ENCODE measurements at regions not wholly inside any gene's neighbourhood (a gene's known extent, or its start where the extent isn't known, plus 50 kb on each side); places are given as distances from the start of the nearest gene placed in this dataset.

DNA sequence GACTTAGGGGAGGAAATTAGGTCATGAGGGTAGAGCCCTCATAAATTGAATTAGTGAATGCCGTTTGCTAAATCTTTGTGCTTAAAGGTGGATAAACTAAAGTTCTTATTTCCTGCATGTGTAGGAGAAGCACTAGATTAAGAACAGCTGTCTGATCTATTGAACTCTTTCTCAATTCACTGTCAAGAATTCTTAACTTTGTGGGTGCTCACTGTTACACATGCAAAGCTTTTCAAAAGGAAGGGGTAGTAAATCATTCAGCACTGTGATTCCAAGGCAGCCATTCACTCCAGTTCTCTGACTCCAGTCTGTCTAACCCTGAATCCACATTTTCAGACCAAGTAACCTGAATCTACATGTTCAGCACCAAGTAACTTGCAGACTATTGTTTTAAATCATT, 1520.1 kb downstream of the PCDH18 start:
- DNase-seq (no peak), ATAC-seq (ENCODE audit: low read depth) (no peak)
- Histone ChIP-seq H3K27ac (ENCODE audit: low read length in 2 of 2) (no peak overlapping the region), H3K9me3 (ENCODE audit: control extremely low read depth in 1 of 3, control insufficient read depth in 2 of 3, insufficient read depth in 1 of 3, low read length in 2 of 3) (peaks cover 0 to 13% (median 0%) of the 10 kb centered on the region in 3 donors), H3K79me2 (ENCODE audit: control insufficient read depth, insufficient read depth, low read length) (no peaks in the 10 kb centered on the region), H2AFZ (ENCODE audit: insufficient read depth, low read depth, low read length, poor library complexity, severe bottlenecking) (no peak overlapping the region), H3K4me2 (replicated peaks; ENCODE audit: low read depth, low read length, poor library complexity, severe bottlenecking) (no peak overlapping the region), H3K4me3 (ENCODE audit: control extremely low read depth in 1 of 5, extremely low read depth in 1 of 5, insufficient read depth in 1 of 5, low read depth in 2 of 5, low read length in 4 of 5) (no peak overlapping the region), H3K4me1 (ENCODE audit: control insufficient read depth in 2 of 2, insufficient read depth in 2 of 2, low read length in 2 of 2) (no peaks in the 10 kb centered on the region), H3K9ac (ENCODE audit: low read length) (no peak overlapping the region), H3K27me3 (replicated peaks in 1 of 4; ENCODE audit: control extremely low read depth in 1 of 4, control insufficient read depth in 3 of 4, insufficient read depth in 4 of 4, low read length in 3 of 4) (no peaks in the 10 kb centered on the region), H3K36me3 (replicated peaks in 1 of 2; ENCODE audit: control extremely low read depth in 1 of 2, control insufficient read depth in 1 of 2, extremely low read depth in 1 of 2, insufficient read depth in 2 of 2, low read length in 1 of 2) (no peaks in the 10 kb centered on the region), H4K20me1 (ENCODE audit: control insufficient read depth, insufficient read depth, low read length, poor library complexity, severe bottlenecking) (no peaks in the 10 kb centered on the region)
- POLR2A ChIA-PET, result no interaction called here
- WGBS (ENCODE audit: insufficient coverage), result 80% methylated on average over 1 of the region's 1 CpG
- intact Hi-C loops (cut with micrococcal nuclease), result no loop called here
- H3K27ac Mint-ChIP-seq, result no peak overlapping the region
- no peaks in the 10 kb centered on the region for H3K27me3 Mint-ChIP-seq
- CTCF ChIA-PET, result no interaction called here
- H3K9me3 Mint-ChIP-seq (ENCODE audit: insufficient read depth), result no peaks in the 10 kb centered on the region
- H3K4me1 Mint-ChIP-seq, result no peaks in the 10 kb centered on the region
- TF ChIP-seq, protein P1, sequence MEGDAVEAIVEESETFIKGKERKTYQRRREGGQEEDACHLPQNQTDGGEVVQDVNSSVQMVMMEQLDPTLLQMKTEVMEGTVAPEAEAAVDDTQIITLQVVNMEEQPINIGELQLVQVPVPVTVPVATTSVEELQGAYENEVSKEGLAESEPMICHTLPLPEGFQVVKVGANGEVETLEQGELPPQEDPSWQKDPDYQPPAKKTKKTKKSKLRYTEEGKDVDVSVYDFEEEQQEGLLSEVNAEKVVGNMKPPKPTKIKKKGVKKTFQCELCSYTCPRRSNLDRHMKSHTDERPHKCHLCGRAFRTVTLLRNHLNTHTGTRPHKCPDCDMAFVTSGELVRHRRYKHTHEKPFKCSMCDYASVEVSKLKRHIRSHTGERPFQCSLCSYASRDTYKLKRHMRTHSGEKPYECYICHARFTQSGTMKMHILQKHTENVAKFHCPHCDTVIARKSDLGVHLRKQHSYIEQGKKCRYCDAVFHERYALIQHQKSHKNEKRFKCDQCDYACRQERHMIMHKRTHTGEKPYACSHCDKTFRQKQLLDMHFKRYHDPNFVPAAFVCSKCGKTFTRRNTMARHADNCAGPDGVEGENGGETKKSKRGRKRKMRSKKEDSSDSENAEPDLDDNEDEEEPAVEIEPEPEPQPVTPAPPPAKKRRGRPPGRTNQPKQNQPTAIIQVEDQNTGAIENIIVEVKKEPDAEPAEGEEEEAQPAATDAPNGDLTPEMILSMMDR (IDR thresholded peaks at IDR 0.05), result no peak
- TF ChIP-seq EZH2 (IDR thresholded peaks at IDR 0.05; ENCODE audit: borderline replicate concordance, insufficient read depth, low read depth, low read length, poor library complexity, severe bottlenecking), result no peak
- no peak overlapping the region for H3K4me3 Mint-ChIP-seq

DNA sequence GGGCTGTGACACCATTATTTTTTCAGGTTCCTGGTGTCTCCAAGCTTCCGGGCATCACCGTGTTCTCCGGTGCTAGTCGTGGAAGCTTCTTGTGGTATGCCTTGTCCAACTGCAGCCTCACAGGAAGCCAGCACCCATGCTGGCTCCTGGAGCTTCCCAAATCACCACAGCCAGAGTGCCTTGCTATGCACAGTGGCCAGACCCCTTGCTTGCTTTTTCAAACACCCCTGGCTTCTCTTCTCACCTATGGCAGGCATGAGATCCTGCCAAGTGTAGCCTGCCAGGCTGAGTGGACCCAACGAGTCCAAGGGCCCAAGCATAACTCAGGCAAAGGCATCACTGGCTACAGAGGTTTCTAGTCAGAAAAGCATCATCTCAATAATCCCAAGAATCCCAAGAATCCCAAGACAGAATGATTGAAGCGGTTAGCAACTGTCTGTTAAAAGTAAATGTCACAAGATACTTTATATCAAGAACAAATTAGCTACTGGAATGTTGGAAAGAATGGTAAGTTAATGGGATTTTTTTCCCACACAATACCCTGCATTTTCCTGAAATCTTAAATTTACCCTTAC, 1522.9 kb downstream of the PCDH18 start:
- H3K9me3 Mint-ChIP-seq (ENCODE audit: insufficient read depth), result no peaks in the 10 kb centered on the region

More for the DNA sequence above, 1522.9 kb downstream of the PCDH18 start:
- Histone ChIP-seq H4K20me1 (ENCODE audit: control insufficient read depth, insufficient read depth, low read length, poor library complexity, severe bottlenecking) (no peaks in the 10 kb centered on the region), H3K9me3 (ENCODE audit: control extremely low read depth in 1 of 3, control insufficient read depth in 2 of 3, insufficient read depth in 1 of 3, low read length in 2 of 3) (peaks cover 0 to 13% (median 0%) of the 10 kb centered on the region in 3 donors), H3K4me3 (ENCODE audit: control extremely low read depth in 1 of 5, extremely low read depth in 1 of 5, insufficient read depth in 1 of 5, low read depth in 2 of 5, low read length in 4 of 5) (no peak overlapping the region), H3K79me2 (ENCODE audit: control insufficient read depth, insufficient read depth, low read length) (no peaks in the 10 kb centered on the region), H3K36me3 (replicated peaks in 1 of 2; ENCODE audit: control extremely low read depth in 1 of 2, control insufficient read depth in 1 of 2, extremely low read depth in 1 of 2, insufficient read depth in 2 of 2, low read length in 1 of 2) (no peaks in the 10 kb centered on the region), H3K4me1 (ENCODE audit: control insufficient read depth in 2 of 2, insufficient read depth in 2 of 2, low read length in 2 of 2) (no peaks in the 10 kb centered on the region), H2AFZ (ENCODE audit: insufficient read depth, low read depth, low read length, poor library complexity, severe bottlenecking) (no peak overlapping the region), H3K27ac (ENCODE audit: low read length in 2 of 2) (no peak overlapping the region), H3K27me3 (replicated peaks in 1 of 4; ENCODE audit: control extremely low read depth in 1 of 4, control insufficient read depth in 3 of 4, insufficient read depth in 4 of 4, low read length in 3 of 4) (no peaks in the 10 kb centered on the region), H3K4me2 (replicated peaks; ENCODE audit: low read depth, low read length, poor library complexity, severe bottlenecking) (no peak overlapping the region), H3K9ac (ENCODE audit: low read length) (no peak overlapping the region)
- DNase-seq (no peak), ATAC-seq (ENCODE audit: low read depth) (no peak)
- Mint-ChIP-seq H3K4me1 (no peaks in the 10 kb centered on the region), H3K27me3 (no peaks in the 10 kb centered on the region), H3K27ac (no peak overlapping the region), H3K4me3 (no peak overlapping the region)
- TF ChIP-seq EZH2 (IDR thresholded peaks at IDR 0.05; ENCODE audit: borderline replicate concordance, insufficient read depth, low read depth, low read length, poor library complexity, severe bottlenecking), result no peak
- TF ChIP-seq, protein P1 (IDR thresholded peaks at IDR 0.05), result no peak
- CTCF ChIA-PET, result no interaction called here
- 90% methylated on average over 5 of the region's 6 CpGs for WGBS (ENCODE audit: insufficient coverage)
- POLR2A ChIA-PET, result no interaction called here
- intact Hi-C loops (cut with micrococcal nuclease), result no loop called here
